ENCODE measurements at regions not wholly inside any gene's neighbourhood (a gene's known extent, or its start where the extent isn't known, plus 50 kb on each side); places are given as distances from the start of the nearest gene placed in this dataset.

DNA sequence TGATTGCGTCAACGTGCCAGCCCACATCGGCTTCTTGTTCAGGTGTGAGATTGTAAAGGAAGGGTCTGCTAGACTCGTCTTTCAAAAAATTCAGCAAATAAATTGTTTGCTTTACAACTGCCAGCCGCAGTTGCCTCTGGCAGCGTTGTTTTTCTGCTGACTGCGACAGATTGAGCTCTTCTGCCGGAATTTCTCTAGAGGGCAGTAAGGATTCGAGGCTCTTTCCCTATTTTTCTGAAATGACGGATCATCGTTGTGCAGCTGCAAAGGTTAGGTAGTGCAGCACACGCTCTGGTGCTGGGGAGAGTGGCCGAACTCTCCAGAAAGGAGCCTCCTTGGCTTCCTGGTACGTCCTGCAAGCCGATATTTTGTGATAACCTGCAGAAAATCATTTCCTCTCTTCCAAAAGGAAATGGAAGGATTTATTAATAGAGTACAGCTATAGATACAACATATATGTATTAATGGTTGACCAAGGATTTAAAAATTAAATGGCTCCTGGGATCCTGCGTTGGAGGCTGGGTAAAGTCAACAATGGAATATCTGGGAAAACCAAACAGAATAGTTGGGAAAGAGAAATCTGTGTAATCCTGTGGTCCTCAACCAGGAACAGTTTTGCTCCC, 121.9 kb upstream of the ZFP64 start:
- TF ChIP-seq, protein P1, sequence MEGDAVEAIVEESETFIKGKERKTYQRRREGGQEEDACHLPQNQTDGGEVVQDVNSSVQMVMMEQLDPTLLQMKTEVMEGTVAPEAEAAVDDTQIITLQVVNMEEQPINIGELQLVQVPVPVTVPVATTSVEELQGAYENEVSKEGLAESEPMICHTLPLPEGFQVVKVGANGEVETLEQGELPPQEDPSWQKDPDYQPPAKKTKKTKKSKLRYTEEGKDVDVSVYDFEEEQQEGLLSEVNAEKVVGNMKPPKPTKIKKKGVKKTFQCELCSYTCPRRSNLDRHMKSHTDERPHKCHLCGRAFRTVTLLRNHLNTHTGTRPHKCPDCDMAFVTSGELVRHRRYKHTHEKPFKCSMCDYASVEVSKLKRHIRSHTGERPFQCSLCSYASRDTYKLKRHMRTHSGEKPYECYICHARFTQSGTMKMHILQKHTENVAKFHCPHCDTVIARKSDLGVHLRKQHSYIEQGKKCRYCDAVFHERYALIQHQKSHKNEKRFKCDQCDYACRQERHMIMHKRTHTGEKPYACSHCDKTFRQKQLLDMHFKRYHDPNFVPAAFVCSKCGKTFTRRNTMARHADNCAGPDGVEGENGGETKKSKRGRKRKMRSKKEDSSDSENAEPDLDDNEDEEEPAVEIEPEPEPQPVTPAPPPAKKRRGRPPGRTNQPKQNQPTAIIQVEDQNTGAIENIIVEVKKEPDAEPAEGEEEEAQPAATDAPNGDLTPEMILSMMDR (IDR thresholded peaks at IDR 0.05; ENCODE audit: insufficient read depth, low read length, missing control alignments), result peak; percentile 36

DNA sequence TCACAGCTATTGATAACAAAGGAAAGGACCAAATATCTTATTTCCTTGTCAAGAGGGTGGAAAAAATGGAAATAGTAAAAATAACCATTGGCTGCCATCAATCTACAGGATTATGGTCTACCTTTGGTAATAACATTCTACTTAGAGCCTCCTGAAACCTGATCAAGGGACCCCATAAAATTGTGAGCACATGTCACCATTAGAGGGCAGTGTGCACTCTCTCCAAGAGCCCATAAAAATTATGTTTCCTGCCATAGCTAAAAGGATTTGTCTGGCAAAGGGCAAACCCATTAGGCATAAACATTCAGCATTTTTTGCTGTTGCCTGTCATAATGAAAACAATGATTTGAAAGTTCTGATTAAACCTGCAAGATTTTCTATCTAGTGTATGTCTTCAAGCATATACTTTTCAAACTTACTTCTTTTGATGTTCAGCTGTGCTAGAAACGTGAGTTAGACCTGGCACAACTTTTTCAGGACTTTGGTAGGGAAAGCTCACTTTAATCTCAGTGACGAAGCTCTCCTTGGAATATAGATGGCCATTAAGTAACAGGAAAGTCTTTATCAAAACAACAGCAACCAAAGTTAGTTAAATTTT, 120.7 kb upstream of the ZFP64 start:
- POLR2A ChIA-PET, result no interaction called here
- CTCF ChIA-PET, result interaction anchor here (0.7 to 6.6 kb wide), 44 partner anchors 8 to 1751 kb away, joined by 3 to 91 read pairs (median 4); no protein-coding TSS in a partner anchor
- H3K4me3 ChIP-seq (ENCODE audit: low read depth, low read length), result no peak overlapping the region
- TF ChIP-seq, protein P1 (IDR thresholded peaks at IDR 0.05; ENCODE audit: insufficient read depth, low read length, missing control alignments), result peak; percentile 52
- peak; percentile 7 for DNase-seq (ENCODE audit: low read depth, low spot score)

More for the DNA sequence above, 121.9 kb upstream of the ZFP64 start:
- ChIA-PET POLR2A (interaction anchor here (0.8 kb wide), 1 partner anchor 657 kb away, joined by 5 read pairs; no protein-coding TSS in a partner anchor), CTCF (interaction anchor here (0.7 to 6.6 kb wide), 17 partner anchors 9 to 1631 kb away, joined by 3 to 91 read pairs (median 9); no protein-coding TSS in a partner anchor)
- no peak overlapping the region for H3K4me3 ChIP-seq (ENCODE audit: low read depth, low read length)
- DNase-seq (ENCODE audit: low read depth, low spot score), result no peak

DNA sequence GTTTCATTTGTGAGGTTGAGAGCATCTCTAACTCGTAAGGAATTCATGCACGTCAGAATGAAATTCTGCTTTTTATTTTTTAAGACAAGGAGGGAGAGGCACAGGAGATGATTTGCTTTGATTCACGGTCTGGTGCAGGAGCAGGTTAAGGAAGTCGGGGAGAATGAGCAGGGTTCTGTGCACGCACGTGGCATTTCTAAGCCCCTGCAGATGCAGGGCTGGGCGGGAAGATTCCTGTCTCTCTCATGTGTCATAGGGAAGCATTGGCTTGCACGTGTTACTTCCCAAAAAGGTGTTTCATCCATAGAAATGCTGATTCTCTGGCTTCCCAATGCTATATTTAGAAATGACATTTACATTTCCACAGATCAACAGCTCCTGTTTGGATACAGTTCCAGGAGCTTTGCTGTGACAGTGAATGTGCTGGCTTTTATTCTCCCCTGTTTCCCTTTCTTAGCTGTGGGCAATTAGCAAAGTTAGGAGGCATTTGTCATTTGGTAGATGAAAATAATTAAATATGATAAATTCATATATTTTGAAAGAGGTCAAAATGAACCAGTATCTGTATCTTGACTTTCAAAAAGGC, 119.7 kb upstream of the ZFP64 start:
- CTCF ChIA-PET, result interaction anchor here (0.6 to 6.6 kb wide), 35 partner anchors 10 to 1752 kb away, joined by 3 to 91 read pairs (median 4); no protein-coding TSS in a partner anchor
- no peak for DNase-seq (ENCODE audit: low read depth, low spot score)
- no peak overlapping the region for H3K4me3 ChIP-seq (ENCODE audit: low read depth, low read length)
- TF ChIP-seq, protein P1 (IDR thresholded peaks at IDR 0.05; ENCODE audit: insufficient read depth, low read length, missing control alignments), result no peak
- POLR2A ChIA-PET, result no interaction called here

DNA sequence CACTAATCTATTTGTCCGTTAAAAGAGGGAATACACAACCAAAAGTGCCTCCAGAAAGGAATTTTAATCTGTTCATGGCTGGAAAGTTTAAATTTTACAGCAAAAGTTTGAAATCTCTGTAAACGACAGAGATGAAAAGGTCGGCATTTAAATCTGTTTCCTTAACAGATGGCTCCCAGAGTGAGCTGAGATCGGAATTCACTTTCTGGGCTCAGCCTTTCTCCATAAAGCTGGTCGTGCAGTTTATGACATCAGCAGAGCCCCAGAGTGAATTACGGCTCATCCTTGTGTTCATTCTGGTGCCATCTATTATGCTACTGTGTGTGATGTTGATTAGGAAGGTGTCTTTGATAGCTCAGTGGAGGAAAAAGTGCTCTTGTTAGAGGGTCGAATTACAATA, 117.6 kb upstream of the ZFP64 start:
- no peak for DNase-seq (ENCODE audit: low read depth, low spot score)
- POLR2A ChIA-PET, result no interaction called here
- H3K4me3 ChIP-seq (ENCODE audit: low read depth, low read length), result no peak overlapping the region
- TF ChIP-seq, protein P1 (IDR thresholded peaks at IDR 0.05; ENCODE audit: insufficient read depth, low read length, missing control alignments), result no peak
- CTCF ChIA-PET, result interaction anchor here (0.8 to 6.6 kb wide), 5 partner anchors 13 to 1239 kb away, joined by 3 to 91 read pairs (median 8); no protein-coding TSS in a partner anchor

DNA sequence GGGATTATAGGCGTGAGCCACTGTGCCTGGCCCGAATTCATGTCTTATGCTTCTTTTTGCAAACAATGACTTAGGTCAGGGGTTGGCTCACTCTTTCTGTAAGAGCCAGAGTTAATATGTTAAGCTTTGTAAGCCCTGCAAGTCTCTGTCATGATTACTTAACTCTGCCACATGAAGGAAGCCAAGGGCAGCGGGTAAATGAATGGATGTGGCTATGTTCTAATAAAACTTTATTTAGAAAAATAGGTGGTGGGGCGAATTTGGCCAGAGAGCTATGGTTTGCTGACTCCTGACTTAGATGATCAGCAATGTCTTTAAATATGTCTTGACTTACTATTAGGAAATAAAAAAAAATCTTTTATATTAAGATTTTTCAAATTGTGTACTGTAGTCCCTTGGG, 114.9 kb upstream of the ZFP64 start:
- POLR2A ChIA-PET, result no interaction called here
- H3K4me3 ChIP-seq (ENCODE audit: low read depth, low read length), result no peak overlapping the region
- CTCF ChIA-PET, result no interaction called here
- TF ChIP-seq, protein P1 (IDR thresholded peaks at IDR 0.05; ENCODE audit: insufficient read depth, low read length, missing control alignments), result no peak
- DNase-seq (ENCODE audit: low read depth, low spot score), result no peak

DNA sequence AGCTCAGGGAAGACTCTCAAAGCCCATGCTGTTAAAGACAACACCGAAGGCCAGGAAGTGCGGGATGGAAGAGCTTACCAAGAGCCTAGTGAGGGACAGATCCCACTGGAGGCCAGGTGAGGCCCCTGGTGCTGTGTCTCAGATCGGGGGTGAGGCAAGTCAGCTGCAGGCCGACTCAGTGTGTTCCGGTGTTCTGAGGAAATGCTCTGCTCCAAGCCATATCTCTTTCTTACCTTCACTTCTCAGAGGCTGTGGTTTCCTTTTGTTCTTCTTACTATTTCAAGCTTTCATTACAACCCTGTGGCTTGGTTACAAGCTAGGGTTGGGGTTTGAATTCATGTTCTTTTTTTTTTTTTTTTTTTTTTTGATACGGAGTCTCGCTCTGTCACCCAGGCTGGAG, 114.3 kb upstream of the ZFP64 start:
- ChIA-PET POLR2A (no interaction called here), CTCF (interaction anchor here (0.6 kb wide), 1 partner anchor 75 kb away, joined by 3 read pairs; no protein-coding TSS in a partner anchor)

More for the DNA sequence above, 114.3 kb upstream of the ZFP64 start:
- TF ChIP-seq, protein P1 (IDR thresholded peaks at IDR 0.05; ENCODE audit: insufficient read depth, low read length, missing control alignments), result no peak
- H3K4me3 ChIP-seq (ENCODE audit: low read depth, low read length), result no peak overlapping the region
- no peak for DNase-seq (ENCODE audit: low read depth, low spot score)
